SKM-1 treated with dmso at 0.1 percent for 144 hours (cell line): ENCODE measurements at regions not wholly inside any gene's neighbourhood (a gene's known extent, or its start where the extent isn't known, plus 50 kb on each side); places are given as distances from the start of the nearest gene placed in this dataset.

Experiments used
- DNase-seq: peaks from one replicate; lab custom pipeline; 2025; ENCODE audit not compliant: unreplicated experiment; lab: John Stamatoyannopoulos, UW

- no peak for DNase-seq
These were observed 84.2 kb upstream of the HS3ST1 start for GRCh38 chr4:11512871-11513270.

DNA sequence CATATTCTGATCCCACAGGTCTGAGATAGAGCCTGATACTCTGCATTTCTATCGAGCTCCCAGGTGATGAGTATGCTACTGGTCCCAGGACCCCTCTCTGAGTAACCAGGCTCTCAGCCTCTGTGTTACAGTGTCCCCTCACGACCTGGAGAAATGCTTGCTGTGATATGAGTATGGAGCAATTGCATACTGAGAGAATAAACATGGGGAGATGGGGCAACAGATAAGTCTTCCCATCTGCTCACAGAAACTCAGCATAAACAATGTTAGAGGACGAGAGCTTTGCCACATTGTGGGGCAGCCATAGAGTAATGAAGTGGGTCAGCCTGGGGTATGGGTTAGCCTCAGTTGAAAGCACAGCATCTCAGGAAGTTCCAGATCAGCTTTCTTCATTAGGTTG is 82.6 kb upstream of the HS3ST1 start:
- no peak for DNase-seq

DNA sequence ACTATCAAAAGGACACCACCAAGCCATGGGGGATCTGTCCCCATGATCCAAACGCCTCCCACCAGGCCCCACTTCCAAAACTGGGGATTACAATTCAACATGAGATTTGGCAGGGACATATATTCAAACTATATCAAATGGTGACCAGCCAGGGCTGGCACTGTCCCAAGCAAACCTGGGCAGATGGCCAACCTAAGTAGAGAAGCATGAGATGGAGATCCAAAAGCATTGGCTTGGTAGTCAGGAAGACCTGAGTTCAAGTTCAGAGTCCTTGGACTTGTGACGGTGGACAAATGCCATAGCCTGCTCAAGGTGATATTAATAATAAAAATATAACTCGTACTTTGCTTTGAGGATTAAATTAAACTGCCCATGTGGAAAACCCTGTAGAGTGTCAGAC is 79.2 kb upstream of the HS3ST1 start:
- no peak for DNase-seq

DNA sequence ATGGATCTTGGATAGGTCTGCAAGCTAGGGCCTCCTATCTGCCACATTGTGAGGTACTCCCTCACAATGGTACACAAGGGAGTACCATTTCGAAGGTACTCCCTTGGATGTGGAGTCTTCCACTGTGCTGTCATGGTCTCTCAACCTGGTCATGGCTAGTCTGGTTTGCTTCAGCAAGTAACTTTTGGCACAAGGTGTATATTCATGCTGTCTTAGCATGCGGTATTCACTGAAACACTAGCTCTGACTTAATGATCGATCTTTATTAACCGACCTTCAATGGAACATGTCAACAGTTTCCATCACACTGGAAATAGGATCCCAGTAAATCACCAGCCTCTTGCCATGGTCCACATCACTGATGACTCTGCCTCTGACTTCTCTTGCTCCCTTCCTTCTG is 77.5 kb upstream of the HS3ST1 start:
- DNase-seq, result no peak

DNA sequence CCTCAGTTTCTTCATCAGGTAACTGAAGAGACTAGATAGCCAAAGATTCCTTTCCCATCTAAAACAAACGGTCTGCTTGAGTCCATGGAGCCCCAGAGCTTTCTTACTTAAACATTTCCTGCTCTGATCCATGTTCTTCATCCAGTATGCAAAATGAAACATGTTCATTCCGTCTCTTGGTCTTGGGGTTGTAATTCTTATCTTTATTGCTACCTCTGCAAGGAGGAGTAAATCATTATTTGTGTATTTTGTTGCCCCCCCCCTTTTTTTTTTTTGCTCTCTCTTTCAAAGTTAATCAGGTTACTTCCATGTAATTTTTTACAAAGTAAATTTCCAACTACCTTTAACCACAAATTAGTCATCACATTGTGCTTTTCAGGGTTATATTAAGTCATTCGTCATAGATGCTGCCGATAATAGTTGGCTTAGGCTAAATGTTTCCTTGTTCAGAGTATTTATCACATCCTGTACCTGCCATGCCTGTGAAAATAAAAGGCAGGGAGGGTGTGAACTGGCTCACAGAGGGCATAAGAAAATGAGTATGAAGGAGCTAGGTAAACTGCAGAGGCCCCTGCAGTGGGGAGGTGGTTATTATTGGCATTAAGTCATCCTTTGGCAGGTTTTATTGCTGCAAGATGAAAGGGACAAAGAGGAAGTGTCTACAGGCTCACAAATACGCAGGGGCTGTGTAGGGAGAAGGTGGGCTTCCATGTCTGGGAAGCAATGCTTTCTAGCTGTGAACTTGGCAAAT is 76.7 kb upstream of the HS3ST1 start:
- no peak for DNase-seq

DNA sequence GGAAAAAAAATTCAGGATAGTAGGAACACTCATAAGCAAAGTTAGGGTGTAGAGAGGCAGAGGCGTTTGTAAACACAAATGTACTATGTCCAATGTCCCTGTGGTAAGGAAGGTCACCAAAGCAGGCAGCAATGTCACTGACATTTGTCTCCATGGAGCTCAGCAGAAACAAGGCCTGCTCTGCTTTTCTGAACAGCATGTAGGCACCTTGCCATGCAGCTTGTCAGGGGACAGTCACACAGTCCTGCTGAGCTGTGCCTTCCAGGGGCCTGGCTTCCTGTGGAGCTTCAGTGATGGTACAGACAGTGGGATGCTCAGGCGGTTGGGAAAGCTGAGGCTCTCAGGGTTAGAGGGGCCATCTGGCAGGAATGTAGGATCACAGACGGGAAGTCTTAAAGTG is 74.5 kb upstream of the HS3ST1 start:
- DNase-seq, result no peak

GRCh38 chr4:11497972-11498371 is 69.3 kb upstream of the HS3ST1 start:
- DNase-seq, result no peak

- DNase-seq, result no peak
These were observed 68.6 kb upstream of the HS3ST1 start for GRCh38 chr4:11497212-11497806.

- DNase-seq, result no peak
These were observed 67.7 kb upstream of the HS3ST1 start for GRCh38 chr4:11496351-11496829.

DNA sequence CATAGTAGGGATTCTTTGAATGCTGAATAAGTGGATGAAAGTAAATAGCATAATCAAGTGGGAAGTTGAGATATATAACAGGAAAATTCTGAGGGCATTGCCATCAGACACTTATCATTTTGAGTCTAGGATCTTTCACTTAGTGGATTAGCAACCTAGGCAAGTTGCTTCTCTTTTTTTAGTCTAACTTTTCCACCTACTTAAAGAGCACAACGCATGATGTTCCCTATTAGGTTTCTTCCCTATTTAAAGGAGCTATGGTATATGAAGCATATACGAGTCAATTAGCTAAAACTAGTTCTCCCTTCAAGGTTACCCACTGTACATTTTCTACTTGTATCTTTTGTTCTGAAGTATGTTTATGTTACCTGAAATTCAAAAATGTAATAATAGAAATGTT is 67.1 kb upstream of the HS3ST1 start:
- peak; percentile 35 for DNase-seq

DNA sequence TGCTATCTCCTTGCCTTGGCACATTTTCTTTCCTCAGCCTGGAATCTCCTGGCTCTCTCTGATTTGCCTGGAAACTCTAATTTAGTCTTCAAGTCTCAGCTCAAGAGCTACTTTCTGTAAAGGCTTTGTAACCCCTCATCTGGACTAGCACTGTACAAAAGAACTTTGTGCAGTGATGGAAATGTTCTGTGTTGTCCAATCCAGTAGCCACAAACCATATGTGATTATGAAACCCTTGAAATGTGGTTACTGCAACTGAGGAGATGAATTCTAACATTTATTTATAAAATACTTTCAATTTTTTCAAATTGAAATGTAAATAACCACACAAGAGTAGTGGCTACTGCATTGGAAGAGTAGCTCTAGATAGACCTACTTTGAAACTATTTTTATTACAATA is 66.6 kb upstream of the HS3ST1 start:
- no peak for DNase-seq

- no peak for DNase-seq
These were observed 65.5 kb upstream of the HS3ST1 start for GRCh38 chr4:11494232-11494631.

DNA sequence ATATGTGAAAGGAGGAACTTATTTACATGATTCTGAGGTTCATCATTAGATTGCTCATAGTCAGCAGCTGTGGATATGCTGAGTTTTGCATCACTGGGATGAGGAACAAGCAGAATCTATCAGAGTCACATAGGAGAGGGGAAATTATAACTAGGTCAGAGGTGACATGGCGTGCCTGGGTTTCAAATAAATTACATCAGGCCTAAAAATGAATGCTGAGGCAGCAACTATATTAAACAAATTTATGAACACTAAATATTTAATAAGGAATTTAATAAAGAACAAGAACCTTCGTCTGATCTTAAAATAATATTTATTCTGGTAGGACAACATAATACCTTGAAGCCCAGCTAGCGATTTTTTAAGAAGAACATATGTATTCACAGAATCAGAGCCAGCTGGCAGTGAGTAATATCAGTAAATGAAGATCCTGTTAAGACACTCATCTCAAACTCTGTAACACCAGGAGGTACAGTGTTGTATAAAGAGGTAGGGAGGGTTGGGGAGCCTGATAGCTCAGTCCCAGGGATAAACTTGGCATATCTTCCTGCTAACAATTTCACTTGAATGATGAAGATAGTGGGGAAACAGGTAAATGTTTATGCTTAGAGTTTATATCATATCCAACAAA is 60.9 kb upstream of the HS3ST1 start:
- DNase-seq, result no peak

DNA sequence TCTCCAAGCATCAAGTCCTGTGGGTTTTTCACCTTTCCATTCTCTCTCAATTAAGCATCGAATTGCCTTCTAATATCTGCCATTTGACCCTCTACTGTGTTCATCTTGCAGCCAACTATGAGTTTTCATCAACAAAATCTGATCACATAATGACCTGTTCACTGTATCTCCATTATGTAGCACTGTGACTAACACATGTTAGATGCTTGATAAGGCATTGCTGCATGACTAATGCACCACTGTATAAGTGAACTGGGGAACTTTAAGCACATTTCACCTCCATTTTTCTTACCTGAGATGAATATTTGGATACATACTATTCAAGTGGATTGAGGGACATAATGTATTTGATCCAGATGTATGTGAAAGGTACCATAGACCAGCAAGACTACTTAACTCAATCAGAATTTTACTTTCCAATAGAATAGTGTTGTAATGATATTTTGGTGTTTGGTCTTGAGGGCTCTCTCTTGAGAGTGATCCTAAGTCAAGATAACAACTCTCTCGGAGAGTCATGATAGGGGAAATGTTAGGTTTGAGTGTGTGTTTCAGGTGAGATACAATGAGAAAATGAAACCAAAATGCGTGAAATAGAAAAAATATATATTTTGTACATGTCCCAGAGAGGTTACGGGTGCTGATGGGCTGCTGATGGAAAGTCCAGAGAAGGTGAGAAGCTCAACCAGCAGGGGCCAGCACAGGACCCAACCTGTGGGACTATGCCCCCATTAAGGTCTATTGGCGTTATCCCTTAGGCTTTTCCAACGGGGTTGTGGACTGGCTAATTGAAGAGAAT is 60.2 kb upstream of the HS3ST1 start:
- no peak for DNase-seq

- DNase-seq, result no peak
These were observed 59.3 kb upstream of the HS3ST1 start for GRCh38 chr4:11487868-11488544.

DNA sequence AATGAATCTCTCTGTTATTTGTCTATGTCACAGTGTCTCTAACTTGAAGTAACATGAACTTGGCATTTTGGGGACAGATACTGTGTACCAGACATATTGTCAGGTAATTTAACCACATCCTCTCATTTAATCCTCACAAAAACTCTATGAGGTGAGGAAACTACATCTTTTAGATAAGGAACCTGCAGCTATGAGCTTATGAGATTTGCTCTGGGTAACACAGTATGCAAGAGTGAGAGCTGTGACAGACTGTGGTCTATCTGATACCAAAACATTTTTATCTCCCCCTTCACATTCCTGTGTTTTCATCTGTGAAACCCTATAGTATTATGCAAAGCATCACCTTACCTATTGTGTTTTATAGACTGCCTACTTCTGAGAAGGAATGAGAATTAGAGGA is 58.4 kb upstream of the HS3ST1 start:
- DNase-seq, result no peak

DNA sequence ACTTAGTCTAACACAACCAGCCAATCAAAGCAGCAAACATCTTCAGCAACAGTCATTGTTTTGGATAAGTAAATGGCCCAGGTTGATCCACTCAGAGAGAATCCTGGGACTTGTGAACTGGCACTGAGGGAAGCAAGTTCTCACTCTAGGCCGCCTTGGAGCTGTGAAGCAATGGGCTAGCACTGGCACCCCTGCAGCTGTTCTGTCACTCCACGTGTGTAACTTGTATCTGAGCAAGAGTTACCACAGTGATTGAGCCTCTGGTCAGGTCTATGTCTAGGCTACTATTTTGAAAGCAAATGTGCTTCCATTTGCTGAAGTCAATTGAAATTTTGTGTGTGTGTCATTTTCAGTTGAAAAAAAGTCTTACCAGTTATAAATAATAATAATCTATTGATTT is 57.2 kb upstream of the HS3ST1 start:
- no peak for DNase-seq

- no peak for DNase-seq
These were observed 55.8 kb upstream of the HS3ST1 start for GRCh38 chr4:11484531-11484930.

- DNase-seq, result no peak
These were observed 54.4 kb upstream of the HS3ST1 start for GRCh38 chr4:11483046-11483445.

DNA sequence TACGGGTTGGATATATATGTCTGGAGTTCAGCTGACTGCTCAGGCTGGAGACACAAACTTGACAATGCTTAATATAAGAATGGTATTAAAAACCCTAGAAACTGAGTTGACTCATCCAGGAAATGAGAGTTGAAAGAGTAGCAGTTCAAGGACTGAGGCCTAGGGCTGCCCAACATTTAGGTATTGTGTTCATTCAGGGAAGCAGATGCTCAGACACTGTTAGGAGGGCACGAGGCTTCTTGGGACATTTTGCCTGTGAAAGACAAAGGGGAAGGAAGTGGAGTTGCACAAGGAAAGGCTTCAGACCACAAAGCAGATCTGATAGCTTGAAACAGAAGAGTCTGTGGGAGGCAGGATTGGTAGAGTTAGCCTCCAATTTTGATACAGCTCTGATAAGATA is 52.0 kb upstream of the HS3ST1 start:
- DNase-seq, result peak; percentile 100
